K562 (cell line): ENCODE measurements at regions not wholly inside any gene's neighbourhood (a gene's known extent, or its start where the extent isn't known, plus 50 kb on each side); places are given as distances from the start of the nearest gene placed in this dataset.

Experiments
- ATF1 ChIP-seq, 2 experiments: fragments of 450-650 bp in 1 of 2; IDR thresholded peaks; 2 replicates each; pipeline ENCODE4 v1.6.1; 2016; ENCODE audit warnings: missing compliant biosample characterization in 1 of 2, missing genetic modification characterization in 1 of 2
- ELF4 ChIP-seq: fragments of 450-650 bp; formaldehyde crosslinking; IDR thresholded peaks from 2 replicates; pipeline ENCODE4 v1.4.0; 2022; ENCODE audit warnings: missing genetic modification characterization
- HCFC1 ChIP-seq: IDR thresholded peaks from 2 replicates; pipeline ENCODE4 v1.6.1; 2012; ENCODE audit warnings: low read depth, low read length, improper control_type of control experiment
- KLF1 ChIP-seq: fragments of 450-650 bp; IDR thresholded peaks from 2 replicates; pipeline ENCODE4 v1.6.1; 2016; ENCODE audit warnings: missing genetic modification characterization, missing compliant biosample characterization
- KLF10 ChIP-seq: fragments of 250-450 bp; sonication (Bioruptor Pico); IDR thresholded peaks from 2 replicates; pipeline ENCODE4 v1.6.1; 2021; ENCODE audit warnings: matching md5 sums
- NR2C2 ChIP-seq, 2 experiments: fragments of 200-800 bp in 1 of 2; sonication (Bioruptor generic) in 1 of 2; sonication (generic) in 1 of 2; formaldehyde crosslinking in 1 of 2; IDR thresholded peaks; 2 replicates each; pipeline versions ENCODE4 v1.6.1 to v1.8.0; 2016 to 2022; ENCODE audit warnings: mild to moderate bottlenecking in 1 of 2, missing compliant biosample characterization in 1 of 2, missing genetic modification characterization in 1 of 2, missing genetic modification reagents in 1 of 2
- NR3C1 ChIP-seq: sonication (generic); formaldehyde crosslinking; IDR thresholded peaks from 2 replicates; pipeline ENCODE4 v1.8.1; 2022; ENCODE audit warnings: missing genetic modification reagents
- RAD21 ChIP-seq, 2 experiments: fragments of 250-450 bp in 1 of 2; fragments of 450-650 bp in 1 of 2; sonication (Bioruptor Pico) in 1 of 2; formaldehyde crosslinking in 1 of 2; IDR thresholded peaks in 1 of 2; conservative IDR thresholded peaks in 1 of 2; 2 replicates each; pipeline versions ENCODE4 v1.4.0 to v1.8.0; 2020 to 2022; ENCODE audit warnings: mild to moderate bottlenecking in 2 of 2, moderate library complexity in 1 of 2
- REST ChIP-seq, 2 experiments: fragments of 450-650 bp; formaldehyde crosslinking in 1 of 2; IDR thresholded peaks; 2 replicates each; pipeline versions ENCODE4 v1.4.0 to v1.6.1; 2014 to 2020; ENCODE audit warnings: mild to moderate bottlenecking in 2 of 2, borderline replicate concordance in 1 of 2, low read depth in 1 of 2
- SRF ChIP-seq, 2 experiments: fragments of 250-450, 450-650 bp in 1 of 2; sonication (Bioruptor Pico) in 1 of 2; sonication (generic) in 1 of 2; formaldehyde crosslinking; IDR thresholded peaks; 2 replicates each; pipeline versions ENCODE4 v1.5.0 to v1.5.1; 2020 to 2022; ENCODE audit warnings: mild to moderate bottlenecking in 1 of 2, missing genetic modification reagents in 1 of 2
- TCF7 ChIP-seq: sonication (generic); IDR thresholded peaks from 2 replicates; pipeline ENCODE4 v1.6.1; 2016; ENCODE audit warnings: antibody characterized with exemption, borderline replicate concordance
- TRIM24 ChIP-seq, 2 experiments: fragments of 450-650 bp; IDR thresholded peaks; 2 replicates each; pipeline ENCODE4 v1.6.1; 2016
- ZNF780A ChIP-seq: fragments of 250-450 bp; sonication (Bioruptor Pico); IDR thresholded peaks from 2 replicates; pipeline ENCODE4 v1.5.0; 2021; ENCODE audit warnings: mild to moderate bottlenecking

GRCh38 chr3:34279901-34280300, 481.5 kb downstream of the PDCD6IP start:
- TF ChIP-seq SRF (CRISPR knock-in tag; IDR thresholded peaks at IDR 0.05) (no peak), ELF4 (CRISPR knock-in tag) (no peak), REST (IDR thresholded peaks at IDR 0.05; ENCODE audit: borderline replicate concordance) (no peak), REST (CRISPR knock-in tag; IDR thresholded peaks at IDR 0.05; ENCODE audit: low read depth) (no peak), KLF1 (tag) (no peak), TRIM24 (IDR thresholded peaks at IDR 0.05) (no peak), NR3C1 (no peak), NR2C2 (CRISPR knock-in tag; IDR thresholded peaks at IDR 0.05) (no peak), NR2C2 (tag; IDR thresholded peaks at IDR 0.05) (no peak), ZNF780A (CRISPR knock-in tag) (no peak), ATF1 (CRISPR knock-in tag; IDR thresholded peaks at IDR 0.05) (no peak), ATF1 (tag; IDR thresholded peaks at IDR 0.05) (no peak), TCF7 (no peak), RAD21 (CRISPR knock-in tag; conservative IDR thresholded peaks at IDR 0.05 in 1 of 2, IDR thresholded peaks at IDR 0.05 in 1 of 2) (no peak), KLF10 (CRISPR knock-in tag) (no peak), HCFC1 (no peak)
